Keratinocyte (primary cell): ENCODE measurements at regions not wholly inside any gene's neighbourhood (a gene's known extent, or its start where the extent isn't known, plus 50 kb on each side); places are given as distances from the start of the nearest gene placed in this dataset.

Experiments
- CTCF ChIP-seq, 3 experiments: IDR thresholded peaks in 1 of 3; conservative IDR thresholded peaks in 1 of 3; optimal IDR thresholded peaks in 1 of 3; 2 replicates in 2 of 3; 3 replicates in 1 of 3; pipeline versions ENCODE3 to v1.5.1; 2011; ENCODE audit warnings: low read length in 3 of 3, mild to moderate bottlenecking in 3 of 3, moderate library complexity in 2 of 3, control low read depth in 1 of 3, inconsistent platforms in 1 of 3; ENCODE audit not compliant: insufficient read depth in 2 of 3; ENCODE audit errors: extremely low read depth in 1 of 3
- EZH2 ChIP-seq: IDR thresholded peaks from one replicate; pipeline ENCODE4 v1.6.1; 2012; ENCODE audit warnings: inconsistent platforms, mild to moderate bottlenecking, low read length, moderate library complexity

DNA sequence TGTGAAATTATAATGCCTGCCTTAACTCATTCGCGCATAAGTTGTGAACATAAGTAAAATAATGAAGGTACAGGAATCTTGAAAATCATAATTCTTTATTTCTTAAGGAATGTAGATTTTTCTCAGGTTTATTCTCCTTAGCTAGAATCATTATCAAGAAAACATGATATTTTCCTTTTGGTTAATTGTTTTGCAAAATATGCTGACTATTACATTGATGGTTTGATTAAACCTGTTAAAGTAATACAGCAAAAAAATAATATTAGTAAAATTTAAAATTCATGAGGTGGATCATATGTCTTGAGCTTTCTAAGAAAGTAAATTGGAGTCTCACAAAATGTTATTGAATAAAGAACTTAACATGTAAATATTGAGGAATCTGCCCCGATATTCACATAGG lies 178.7 kb upstream of the TRAM1L1 start:
- TF ChIP-seq CTCF (optimal IDR thresholded peaks at IDR 0.05 in 1 of 3, IDR thresholded peaks at IDR 0.05 in 1 of 3, conservative IDR thresholded peaks at IDR 0.05 in 1 of 3; ENCODE audit: extremely low read depth in 1 of 3, insufficient read depth in 2 of 3, low read length in 3 of 3) (no peak), EZH2 (no peak)
